GM04504 (cell line): ENCODE measurements at regions not wholly inside any gene's neighbourhood (a gene's known extent, or its start where the extent isn't known, plus 50 kb on each side); places are given as distances from the start of the nearest gene placed in this dataset.
"Not testable (repeated sequence)": the region's sequence is repeated elsewhere in the genome, so short reads cannot be mapped to it uniquely, and the experiment has no call there.

ENCODE experiments used
- DNase-seq: peaks from one replicate; pipeline ENCODE4 v3.0.0-alpha.2; 2012; ENCODE audit warnings: low read depth

GRCh38 chr18:39449566-39449965, 1884.0 kb upstream of the CELF4 start:
- no peak for DNase-seq

GRCh38 chr18:39448942-39449341, 1883.3 kb upstream of the CELF4 start:
- no peak for DNase-seq

- not testable (repeated sequence) for DNase-seq
These were observed 1879.4 kb upstream of the CELF4 start for GRCh38 chr18:39444957-39445356.

- no peak for DNase-seq
These were observed 1876.0 kb upstream of the CELF4 start for GRCh38 chr18:39441648-39442047.

- no peak for DNase-seq
These were observed 1870.4 kb upstream of the CELF4 start for GRCh38 chr18:39435996-39436395.

GRCh38 chr18:39435209-39435608, 1869.6 kb upstream of the CELF4 start:
- DNase-seq, result no peak

GRCh38 chr18:39434223-39434920, 1868.8 kb upstream of the CELF4 start:
- no peak for DNase-seq

GRCh38 chr18:39425172-39425850, 1859.7 kb upstream of the CELF4 start:
- no peak for DNase-seq

GRCh38 chr18:39424261-39424660, 1858.7 kb upstream of the CELF4 start:
- no peak for DNase-seq

- no peak for DNase-seq
These were observed 1855.7 kb upstream of the CELF4 start for GRCh38 chr18:39421276-39421675.

- no peak for DNase-seq
These were observed 1853.7 kb upstream of the CELF4 start for GRCh38 chr18:39419315-39419714.

GRCh38 chr18:39415471-39415870, 1849.9 kb upstream of the CELF4 start:
- no peak for DNase-seq

- no peak for DNase-seq
These were observed 1848.6 kb upstream of the CELF4 start for GRCh38 chr18:39414009-39414700.

- no peak for DNase-seq
These were observed 1841.3 kb upstream of the CELF4 start for GRCh38 chr18:39406941-39407340.

- DNase-seq, result no peak
These were observed 1837.5 kb upstream of the CELF4 start for GRCh38 chr18:39403121-39403520.

GRCh38 chr18:39399662-39400061, 1834.1 kb upstream of the CELF4 start:
- DNase-seq, result no peak

GRCh38 chr18:39396168-39396567, 1830.6 kb upstream of the CELF4 start:
- DNase-seq, result no peak

GRCh38 chr18:39389800-39390379, 1824.3 kb upstream of the CELF4 start:
- DNase-seq, result no peak

GRCh38 chr18:39380866-39381265, 1815.3 kb upstream of the CELF4 start:
- DNase-seq, result no peak

GRCh38 chr18:39380186-39380725, 1814.7 kb upstream of the CELF4 start:
- DNase-seq, result no peak

- no peak for DNase-seq
These were observed 1809.5 kb upstream of the CELF4 start for GRCh38 chr18:39375066-39375465.

GRCh38 chr18:39371996-39372395, 1806.4 kb upstream of the CELF4 start:
- no peak for DNase-seq

GRCh38 chr18:39366656-39367055, 1801.1 kb upstream of the CELF4 start:
- DNase-seq, result no peak
